H54 (cell line): ENCODE measurements at regions not wholly inside any gene's neighbourhood (a gene's known extent, or its start where the extent isn't known, plus 50 kb on each side); places are given as distances from the start of the nearest gene placed in this dataset.

ENCODE experiments used
- DNase-seq: peaks from one replicate; pipeline ENCODE4 v3.0.0; 2011; ENCODE audit warnings: low spot score, mixed read lengths; ENCODE audit not compliant: insufficient read length
- FAIRE-seq: peaks from 3 replicates; lab custom pipeline; 2011; peaks lifted over from hg19 to GRCh38; lab: Jason Lieb, UNC
- POLR2A ChIP-seq: IDR thresholded peaks from 2 replicates; pipeline ENCODE4 v1.6.1; 2011; ENCODE audit warnings: low read depth, mild to moderate bottlenecking, low read length

- FAIRE-seq: no peak
- TF ChIP-seq POLR2A: no peak
- no peak for DNase-seq
Observed at GRCh38 chr2:204177251-204177976, 240.9 kb downstream of the ICOS start.

- no peak for TF ChIP-seq POLR2A
- DNase-seq: peak; percentile 30
- FAIRE-seq: no peak
Observed at GRCh38 chr2:204177977-204178522, 241.5 kb downstream of the ICOS start.

GRCh38 chr2:204180649-204181048 is 244.1 kb downstream of the ICOS start:
- FAIRE-seq: no peak

GRCh38 chr2:204183608-204184007 is 247.0 kb downstream of the ICOS start:
- DNase-seq: no peak
- TF ChIP-seq POLR2A: no peak
- no peak for FAIRE-seq

More at GRCh38 chr2:204180649-204181048, 244.1 kb downstream of the ICOS start:
- no peak for DNase-seq
- TF ChIP-seq POLR2A: no peak

- DNase-seq: no peak
- no peak for FAIRE-seq
- no peak for TF ChIP-seq POLR2A
Observed at GRCh38 chr2:204184226-204184625, 247.7 kb downstream of the ICOS start.

- FAIRE-seq (no peak), DNase-seq (no peak)
- TF ChIP-seq POLR2A: no peak
Observed at GRCh38 chr2:204187229-204188083, 250.9 kb downstream of the ICOS start.

- TF ChIP-seq POLR2A: no peak
- no peak for DNase-seq
- no peak for FAIRE-seq
Observed at GRCh38 chr2:204191574-204191973, 255.0 kb downstream of the ICOS start.

- DNase-seq (no peak), FAIRE-seq (no peak)
- TF ChIP-seq POLR2A: no peak
Observed at GRCh38 chr2:204195498-204195897, 258.9 kb downstream of the ICOS start.

GRCh38 chr2:204197336-204198005 is 260.9 kb downstream of the ICOS start:
- TF ChIP-seq POLR2A: no peak
- no peak for DNase-seq
- no peak for FAIRE-seq

GRCh38 chr2:204199357-204199756 is 262.8 kb downstream of the ICOS start:
- DNase-seq: no peak
- no peak for TF ChIP-seq POLR2A
- no peak for FAIRE-seq

GRCh38 chr2:204201507-204201906 is 264.9 kb downstream of the ICOS start:
- TF ChIP-seq POLR2A: no peak
- DNase-seq (no peak), FAIRE-seq (no peak)

- DNase-seq: no peak
- no peak for TF ChIP-seq POLR2A
- FAIRE-seq: no peak
Observed at GRCh38 chr2:204202253-204202652, 265.7 kb downstream of the ICOS start.

GRCh38 chr2:204203704-204204103 is 267.1 kb downstream of the ICOS start:
- FAIRE-seq: no peak
- no peak for DNase-seq
- TF ChIP-seq POLR2A: no peak

GRCh38 chr2:204205082-204205481 is 268.5 kb downstream of the ICOS start:
- DNase-seq: no peak
- no peak for FAIRE-seq
- no peak for TF ChIP-seq POLR2A

GRCh38 chr2:204205538-204205937 is 269.0 kb downstream of the ICOS start:
- no peak for TF ChIP-seq POLR2A
- no peak for DNase-seq
- FAIRE-seq: no peak
